ENCODE measurements at regions not wholly inside any gene's neighbourhood (a gene's known extent, or its start where the extent isn't known, plus 50 kb on each side); places are given as distances from the start of the nearest gene placed in this dataset.

GRCh38 chr11:134913999-134914590 is 502.1 kb upstream of the B3GAT1 start:
- no peak for TF ChIP-seq POLR2A (IDR thresholded peaks at IDR 0.05)
- no peak for TF ChIP-seq CTCF (IDR thresholded peaks at IDR 0.05)
